Liver (tissue), 7 donors: ENCODE measurements at regions not wholly inside any gene's neighbourhood (a gene's known extent, or its start where the extent isn't known, plus 50 kb on each side); places are given as distances from the start of the nearest gene placed in this dataset.
A peak's percentile ranks its signal among the peaks of the same experiment; 100 is the strongest.
"Not testable (repeated sequence)": the region's sequence is repeated elsewhere in the genome, so short reads cannot be mapped to it uniquely, and the experiment has no call there.

Source experiments
- DNase-seq: peaks from one replicate; pipeline ENCODE4 v3.0.0-alpha.2; 2017; ENCODE audit warnings: low spot score
- H3K27ac ChIP-seq, 2 donors: one replicate each; pipeline ENCODE4 v1.7.0; 2013; ENCODE audit warnings: inconsistent platforms in 2 of 2, low read length in 2 of 2, control low read depth in 1 of 2, low read depth in 1 of 2, mild to moderate bottlenecking in 1 of 2
- H3K27me3 ChIP-seq, 4 donors: one replicate each; pipeline versions ENCODE4 v1.6.1 to v1.7.0; 2013; ENCODE audit warnings: low read length in 3 of 4, inconsistent platforms in 1 of 4, mild to moderate bottlenecking in 1 of 4, moderate library complexity in 1 of 4; ENCODE audit not compliant: control insufficient read depth in 4 of 4, insufficient read depth in 4 of 4
- H3K36me3 ChIP-seq, 4 donors: one replicate each; pipeline versions ENCODE4 v1.6.1 to v1.7.0; 2013; ENCODE audit warnings: low read length in 3 of 4, mild to moderate bottlenecking in 3 of 4, low read depth in 1 of 4, moderate library complexity in 1 of 4; ENCODE audit not compliant: control insufficient read depth in 4 of 4, insufficient read depth in 3 of 4
- H3K4me1 ChIP-seq, 4 donors: one replicate each; pipeline versions ENCODE4 v1.6.1 to v1.7.0; 2013; ENCODE audit warnings: low read length in 3 of 4, mild to moderate bottlenecking in 3 of 4, moderate library complexity in 1 of 4; ENCODE audit not compliant: control insufficient read depth in 4 of 4, insufficient read depth in 4 of 4
- H3K4me3 ChIP-seq, 3 donors: one replicate each; pipeline versions ENCODE4 v1.6.1 to v1.7.0; 2013; ENCODE audit warnings: low read length in 3 of 3, control low read depth in 1 of 3, low read depth in 1 of 3, mild to moderate bottlenecking in 1 of 3
- H3K9ac ChIP-seq, 2 donors: one replicate each; pipeline ENCODE4 v1.7.0; 2013; ENCODE audit warnings: low read length in 2 of 2, mild to moderate bottlenecking in 2 of 2, moderate library complexity in 2 of 2, control low read depth in 1 of 2, low read depth in 1 of 2
- H3K9me3 ChIP-seq, 4 donors: one replicate each; pipeline versions ENCODE4 v1.6.1 to v1.7.0; 2013; ENCODE audit warnings: low read length in 3 of 4; ENCODE audit not compliant: control insufficient read depth in 4 of 4
- ATF3 ChIP-seq: IDR thresholded peaks from 2 replicates; pipeline ENCODE4 v1.6.1; 2016; ENCODE audit warnings: antibody characterized with exemption
- GABPA ChIP-seq, 2 donors: IDR thresholded peaks in 1 of 2; conservative IDR thresholded peaks in 1 of 2; 2 replicates each; pipeline ENCODE4 v1.6.1; 2016; ENCODE audit warnings: antibody characterized with exemption in 2 of 2, mild to moderate bottlenecking in 1 of 2, moderate library complexity in 1 of 2
- HNF4G ChIP-seq: IDR thresholded peaks from 2 replicates; pipeline ENCODE4 v1.6.1; 2016; ENCODE audit warnings: antibody characterized with exemption
- MAX ChIP-seq: IDR thresholded peaks from 2 replicates; pipeline ENCODE4 v1.6.1; 2016; ENCODE audit warnings: antibody characterized with exemption
- RAD21 ChIP-seq, 2 donors: IDR thresholded peaks; 2 replicates each; pipeline ENCODE4 v1.6.1; 2016; ENCODE audit warnings: antibody characterized with exemption in 2 of 2, mild to moderate bottlenecking in 2 of 2
- TAF1 ChIP-seq: conservative IDR thresholded peaks from 2 replicates; pipeline ENCODE4 v1.6.1; 2016; ENCODE audit warnings: antibody characterized with exemption, mild to moderate bottlenecking
- ZBTB33 ChIP-seq: IDR thresholded peaks from 2 replicates; pipeline ENCODE4 v1.6.1; 2016; ENCODE audit warnings: antibody characterized with exemption
- WGBS: extraction: QIAGEN DNeasy Blood & Tissue Kit; methylation state at CpG from one replicate; pipeline ENCODE4 v1.1.7; 2013; 5-methylcytosine and 5-hydroxymethylcytosine counted together
- donor health status: healthy.
- donor health status: healthy.
- donor health status: healthy.
- donor health status: healthy.

- TF ChIP-seq RAD21 (IDR thresholded peaks at IDR 0.05) (peak in 1 of 2 donors; percentile 11), GABPA (IDR thresholded peaks at IDR 0.05 in 1 of 2, conservative IDR thresholded peaks at IDR 0.05 in 1 of 2) (no peak)
- no peak for DNase-seq
- no peaks in the 10 kb centered on the region for H3K9me3 ChIP-seq
- 45% methylated on average over 3 of the region's 3 CpGs for WGBS
- no peaks in the 10 kb centered on the region for H3K36me3 ChIP-seq
- no peaks in the 10 kb centered on the region for H3K4me1 ChIP-seq
- H3K9ac ChIP-seq, result no peak overlapping the region
- no peak overlapping the region for H3K4me3 ChIP-seq
- H3K27me3 ChIP-seq, result no peaks in the 10 kb centered on the region
- no peak overlapping the region for H3K27ac ChIP-seq
Measured at GRCh38 chr1:14415396-14415795, 183.1 kb upstream of the KAZN start.

DNA sequence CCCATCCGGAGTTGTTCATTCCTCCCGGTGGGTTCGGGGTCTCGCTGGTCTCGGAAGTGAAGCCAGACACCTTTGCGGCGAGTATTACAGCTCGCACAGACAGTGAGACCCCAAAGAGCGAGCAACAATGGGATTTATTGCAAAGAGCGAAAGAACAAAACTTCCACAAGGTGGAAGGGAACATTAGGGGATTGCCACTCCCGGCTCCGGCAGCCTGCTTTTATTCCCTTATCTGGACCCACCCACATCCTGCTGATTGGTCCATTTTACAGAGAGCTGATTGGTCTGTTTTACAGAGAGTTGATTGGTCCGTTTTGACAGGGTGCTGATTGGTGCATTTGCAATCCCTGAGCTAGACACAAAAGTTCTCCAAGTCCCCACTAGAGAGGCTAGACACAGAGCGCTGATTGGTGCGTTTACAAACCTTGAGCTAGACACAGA is 178.7 kb upstream of the KAZN start:
- not testable (repeated sequence) for H3K9ac ChIP-seq, DNase-seq, H3K4me1 ChIP-seq, H3K27me3 ChIP-seq, H3K4me3 ChIP-seq, H3K9me3 ChIP-seq, H3K36me3 ChIP-seq, H3K27ac ChIP-seq
- 90% methylated on average over 15 of the region's 15 CpGs for WGBS

DNA sequence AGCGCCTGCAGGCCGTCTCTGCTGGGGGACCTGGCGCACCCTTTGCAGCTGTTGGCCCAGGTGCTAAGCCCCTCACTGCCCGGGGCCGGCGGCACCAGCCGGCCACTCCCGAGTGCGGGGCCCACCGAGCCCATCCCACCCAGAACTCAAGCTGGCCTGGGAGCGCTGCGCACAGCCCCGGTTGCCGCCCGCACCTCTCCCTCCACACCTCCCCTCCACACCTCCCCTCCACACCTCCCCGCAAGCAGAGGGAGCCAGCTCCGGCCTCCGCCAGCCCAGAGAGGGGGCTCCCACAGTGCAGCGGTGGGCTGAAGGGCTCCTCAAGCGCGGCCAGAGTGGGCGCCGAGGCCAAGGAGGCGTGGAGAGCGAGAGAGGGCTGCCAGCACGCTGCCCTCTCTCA is 177.8 kb upstream of the KAZN start:
- H3K4me1 ChIP-seq, result no peaks in the 10 kb centered on the region
- 92% methylated on average over 26 of the region's 26 CpGs for WGBS
- H3K36me3 ChIP-seq, result no peaks in the 10 kb centered on the region
- no peak for DNase-seq
- H3K9ac ChIP-seq, result no peak overlapping the region
- H3K4me3 ChIP-seq, result no peak overlapping the region
- TF ChIP-seq HNF4G (no peak), GABPA (IDR thresholded peaks at IDR 0.05 in 1 of 2, conservative IDR thresholded peaks at IDR 0.05 in 1 of 2) (no peak), MAX (no peak), ZBTB33 (no peak), ATF3 (no peak)
- H3K27ac ChIP-seq, result no peak overlapping the region
- peaks cover 0 to 3% (median 0%) of the 10 kb centered on the region in 4 donors for H3K27me3 ChIP-seq
- no peaks in the 10 kb centered on the region for H3K9me3 ChIP-seq

DNA sequence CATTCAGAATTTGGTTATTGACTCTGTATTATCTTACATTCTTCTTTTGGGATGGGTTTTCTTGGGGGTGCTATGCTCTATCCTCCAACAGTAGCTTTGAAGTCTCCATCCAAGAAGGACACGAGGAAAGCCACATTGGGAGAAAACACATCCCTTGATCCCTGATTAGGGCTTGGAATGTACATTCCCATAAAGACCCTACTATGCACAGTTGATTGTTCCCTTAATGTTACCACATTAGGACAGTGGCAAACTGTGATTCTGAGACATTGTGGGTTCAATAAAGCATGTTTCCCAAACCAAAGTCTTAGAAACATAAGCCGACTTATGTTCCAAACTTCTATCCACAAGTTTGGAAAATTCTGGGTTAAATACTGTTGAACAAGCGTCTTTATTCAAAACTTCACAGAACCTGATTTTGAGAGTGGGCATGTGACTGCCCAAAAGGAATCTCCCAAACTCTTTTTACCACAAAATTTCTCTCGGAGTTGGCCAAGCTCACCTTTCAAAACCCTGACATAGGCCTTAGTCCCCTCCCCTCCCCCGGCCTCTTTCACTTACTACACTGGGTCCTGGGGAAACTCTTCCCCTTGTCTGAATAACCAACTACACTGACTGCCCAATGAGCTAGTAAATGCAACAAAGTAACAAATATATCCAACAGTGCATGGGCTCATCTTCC is 177.0 kb upstream of the KAZN start:
- no peak overlapping the region for H3K4me3 ChIP-seq
- H3K27me3 ChIP-seq, result peaks cover 0 to 3% (median 0%) of the 10 kb centered on the region in 4 donors
- no peaks in the 10 kb centered on the region for H3K4me1 ChIP-seq
- H3K27ac ChIP-seq, result no peak overlapping the region
- WGBS, result 85% methylated on average over 5 of the region's 5 CpGs
- TF ChIP-seq TAF1 (no peak), HNF4G (no peak)
- H3K9me3 ChIP-seq, result no peaks in the 10 kb centered on the region
- H3K36me3 ChIP-seq, result no peaks in the 10 kb centered on the region
- DNase-seq, result no peak
- H3K9ac ChIP-seq, result no peak overlapping the region
